Right atrium auricular region (tissue), 2 donors: ENCODE measurements at regions not wholly inside any gene's neighbourhood (a gene's known extent, or its start where the extent isn't known, plus 50 kb on each side); places are given as distances from the start of the nearest gene placed in this dataset.
A peak's percentile ranks its signal among the peaks of the same experiment; 100 is the strongest.

ENCODE experiments used
- DNase-seq: peaks from one replicate; pipeline ENCODE4 v3.0.0-alpha.2; 2019; ENCODE audit warnings: low spot score
- H3K27ac ChIP-seq, 2 donors: fragments of 200-600 bp; sonication (generic); 1 replicate in 1 of 2; 2 replicates in 1 of 2; pipeline ENCODE4 v1.5.1; 2016 to 2019
- H3K27me3 ChIP-seq, 2 donors: fragments of 200-600 bp; sonication (generic); one replicate each; pipeline versions ENCODE4 v1.5.1 to v1.6.0; 2017 to 2019
- H3K36me3 ChIP-seq: fragments of 200-600 bp; sonication (generic); one replicate; pipeline ENCODE4 v1.5.1; 2016
- H3K4me1 ChIP-seq, 2 donors: fragments of 200-600 bp; sonication (generic); one replicate each; pipeline versions ENCODE4 v1.5.1 to v1.6.0; 2017 to 2019
- H3K4me3 ChIP-seq, 2 donors: fragments of 200-600 bp; sonication (generic); 1 replicate in 1 of 2; 2 replicates in 1 of 2; pipeline ENCODE4 v1.5.1; 2017 to 2019; ENCODE audit warnings: mild to moderate bottlenecking in 1 of 2, moderate library complexity in 1 of 2
- H3K9me3 ChIP-seq, 2 donors: fragments of 200-600 bp; sonication (generic); one replicate each; pipeline ENCODE4 v1.5.1; 2019
- TF ChIP-seq, protein P1 (sequence below), 2 donors: fragments of 200-600 bp; sonication (generic); IDR thresholded peaks; one replicate each; pipeline ENCODE4 v1.5.1; 2019; ENCODE audit warnings: antibody characterized with exemption in 2 of 2

DNA sequence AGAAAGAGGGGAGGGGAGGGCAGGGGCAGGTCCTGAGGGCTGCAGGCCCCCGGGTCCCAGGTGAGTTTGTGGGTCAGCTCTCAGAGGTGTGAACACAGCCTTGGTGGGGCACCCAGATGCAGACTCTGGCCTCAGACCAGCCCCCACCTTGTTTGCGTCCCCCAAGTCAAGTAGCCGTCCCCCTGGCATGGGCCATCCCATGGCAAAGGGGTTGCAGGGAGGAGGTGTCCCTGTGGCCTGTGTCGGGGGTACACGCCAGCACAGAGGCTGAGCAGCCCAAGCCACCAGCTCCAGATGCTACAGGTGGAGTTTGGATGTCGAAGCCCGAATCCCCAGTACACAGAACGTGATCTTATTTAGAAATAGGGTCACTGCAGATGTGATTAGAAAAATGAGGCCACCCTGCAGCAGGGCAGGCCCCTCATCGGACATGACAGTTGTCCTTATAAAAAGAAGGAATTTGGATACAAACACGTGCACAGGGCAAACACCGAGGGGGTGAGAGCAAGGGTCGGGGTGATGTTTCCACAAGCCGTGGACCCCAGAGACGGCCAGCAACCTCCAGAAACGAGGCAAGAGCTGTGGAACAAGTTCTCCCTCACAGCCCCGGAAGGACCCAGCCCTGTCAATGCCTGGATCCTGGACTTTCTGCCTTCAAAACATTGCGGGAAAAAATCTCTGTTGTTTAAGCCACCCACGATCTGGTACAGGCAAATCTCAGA, 141.2 kb upstream of the C14orf180 start:
- TF ChIP-seq, protein P1, sequence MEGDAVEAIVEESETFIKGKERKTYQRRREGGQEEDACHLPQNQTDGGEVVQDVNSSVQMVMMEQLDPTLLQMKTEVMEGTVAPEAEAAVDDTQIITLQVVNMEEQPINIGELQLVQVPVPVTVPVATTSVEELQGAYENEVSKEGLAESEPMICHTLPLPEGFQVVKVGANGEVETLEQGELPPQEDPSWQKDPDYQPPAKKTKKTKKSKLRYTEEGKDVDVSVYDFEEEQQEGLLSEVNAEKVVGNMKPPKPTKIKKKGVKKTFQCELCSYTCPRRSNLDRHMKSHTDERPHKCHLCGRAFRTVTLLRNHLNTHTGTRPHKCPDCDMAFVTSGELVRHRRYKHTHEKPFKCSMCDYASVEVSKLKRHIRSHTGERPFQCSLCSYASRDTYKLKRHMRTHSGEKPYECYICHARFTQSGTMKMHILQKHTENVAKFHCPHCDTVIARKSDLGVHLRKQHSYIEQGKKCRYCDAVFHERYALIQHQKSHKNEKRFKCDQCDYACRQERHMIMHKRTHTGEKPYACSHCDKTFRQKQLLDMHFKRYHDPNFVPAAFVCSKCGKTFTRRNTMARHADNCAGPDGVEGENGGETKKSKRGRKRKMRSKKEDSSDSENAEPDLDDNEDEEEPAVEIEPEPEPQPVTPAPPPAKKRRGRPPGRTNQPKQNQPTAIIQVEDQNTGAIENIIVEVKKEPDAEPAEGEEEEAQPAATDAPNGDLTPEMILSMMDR (IDR thresholded peaks at IDR 0.05) = no peak
- Histone ChIP-seq H3K4me3 (no peak overlapping the region), H3K36me3 (no peaks in the 10 kb centered on the region), H3K9me3 (no peaks in the 10 kb centered on the region), H3K27me3 (no peaks in the 10 kb centered on the region), H3K4me1 (peaks cover 0 to 20% of the 10 kb centered on the region in 2 donors), H3K27ac (no peak overlapping the region)
- peak; percentile 36 for DNase-seq

DNA sequence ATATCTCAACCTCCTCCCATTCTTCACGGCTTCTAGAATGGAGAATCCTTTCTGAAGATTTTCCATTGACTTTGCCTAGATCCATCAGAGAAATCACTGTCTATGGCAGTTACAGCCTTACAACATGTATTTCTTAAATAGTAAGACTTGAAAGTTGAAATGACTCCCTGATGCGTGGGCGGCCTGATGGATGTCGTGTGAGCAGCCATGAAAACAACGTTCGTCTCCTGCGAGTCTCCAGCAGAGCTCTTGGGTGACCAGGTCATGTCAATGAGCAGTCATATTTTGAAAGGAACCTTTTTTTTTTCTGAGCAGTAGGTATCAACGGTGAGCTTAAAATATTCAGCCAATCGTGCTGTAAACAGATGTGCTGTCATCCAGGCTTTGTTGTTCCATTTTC, 139.9 kb upstream of the C14orf180 start:
- no peak for DNase-seq
- Histone ChIP-seq H3K4me3 (no peak overlapping the region), H3K4me1 (peaks cover 0 to 20% of the 10 kb centered on the region in 2 donors), H3K36me3 (no peaks in the 10 kb centered on the region), H3K27ac (no peak overlapping the region), H3K9me3 (no peaks in the 10 kb centered on the region), H3K27me3 (no peaks in the 10 kb centered on the region)
- TF ChIP-seq, protein P1 (IDR thresholded peaks at IDR 0.05) = no peak

DNA sequence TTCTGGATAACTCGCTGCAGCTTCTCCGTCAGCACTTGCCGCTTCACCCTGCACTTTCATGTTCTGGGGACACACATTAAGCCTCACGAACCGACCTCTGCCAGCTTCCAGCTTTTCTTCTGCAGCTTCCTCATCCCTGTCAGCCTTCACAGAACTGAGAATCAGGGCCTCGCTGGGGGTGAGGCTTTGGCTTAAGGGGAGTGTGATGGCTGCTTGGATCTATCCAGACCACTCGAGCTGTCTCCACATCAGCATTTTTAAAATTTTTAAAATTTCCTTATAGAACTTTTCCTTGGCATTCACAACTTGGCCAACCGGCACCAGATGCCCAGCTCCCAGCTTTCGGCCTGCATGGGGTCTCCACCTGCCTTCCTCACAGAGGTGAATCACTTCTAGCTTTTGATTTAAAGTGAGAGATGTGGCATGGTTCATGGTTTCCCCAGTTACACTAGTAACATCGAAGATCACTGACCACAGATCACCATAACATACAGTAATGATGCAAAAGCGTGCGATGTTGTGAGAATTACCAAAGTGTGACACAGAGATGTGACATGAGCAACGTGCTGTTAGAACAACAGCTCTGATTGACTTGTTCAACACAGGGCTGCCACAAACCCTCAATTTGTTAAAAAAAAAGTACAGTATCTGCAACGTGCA, 139.1 kb upstream of the C14orf180 start:
- Histone ChIP-seq H3K36me3 (no peaks in the 10 kb centered on the region), H3K9me3 (no peaks in the 10 kb centered on the region), H3K4me1 (peaks cover 0 to 20% of the 10 kb centered on the region in 2 donors), H3K27me3 (no peaks in the 10 kb centered on the region), H3K27ac (no peak overlapping the region), H3K4me3 (no peak overlapping the region)
- DNase-seq = no peak
- TF ChIP-seq, protein P1 (IDR thresholded peaks at IDR 0.05) = no peak

DNA sequence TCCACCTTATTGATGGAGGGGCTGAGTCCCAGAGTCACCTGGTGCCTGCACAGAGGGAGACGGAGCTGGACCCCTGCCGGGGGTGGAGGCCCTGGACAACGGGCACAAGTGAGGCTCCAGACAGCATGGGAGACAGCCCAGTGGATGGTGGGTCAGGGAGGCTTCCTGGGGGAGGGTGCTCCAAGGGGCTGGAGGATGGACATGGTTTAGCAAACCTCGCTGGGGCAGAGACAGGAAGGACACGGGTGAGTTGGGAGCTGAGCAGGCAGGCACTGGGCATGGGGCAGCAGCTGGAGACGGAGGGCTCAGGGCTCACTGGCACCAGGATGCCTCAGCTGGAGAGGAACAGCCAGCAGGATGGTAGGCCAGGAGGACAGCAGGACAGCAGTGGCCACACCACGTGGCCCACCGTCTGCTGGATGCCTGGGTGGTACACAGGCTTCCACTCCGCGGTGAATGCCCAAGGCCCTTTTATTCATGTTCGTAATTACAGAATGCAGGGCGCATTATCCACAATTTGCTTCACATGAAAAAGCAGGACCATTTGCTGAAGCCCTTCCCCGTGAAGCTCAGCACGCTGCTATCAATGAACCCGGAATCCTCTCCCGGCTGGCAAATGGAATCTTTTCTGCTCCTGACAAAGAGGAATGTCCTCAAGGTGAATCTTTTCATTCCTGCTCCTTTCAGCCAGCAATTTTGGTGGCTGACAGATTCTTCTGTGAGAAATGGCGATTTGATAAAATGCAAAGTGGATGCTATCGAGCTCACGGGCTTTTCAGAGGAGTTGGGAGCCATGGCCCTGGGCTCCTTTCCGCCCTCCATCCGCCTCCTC, 138.1 kb upstream of the C14orf180 start:
- Histone ChIP-seq H3K27ac (no peak overlapping the region), H3K4me3 (no peak overlapping the region), H3K27me3 (no peaks in the 10 kb centered on the region), H3K36me3 (no peaks in the 10 kb centered on the region), H3K4me1 (peaks cover 0 to 11% of the 10 kb centered on the region in 2 donors), H3K9me3 (no peaks in the 10 kb centered on the region)
- TF ChIP-seq, protein P1 (IDR thresholded peaks at IDR 0.05) = no peak
- DNase-seq = no peak

DNA sequence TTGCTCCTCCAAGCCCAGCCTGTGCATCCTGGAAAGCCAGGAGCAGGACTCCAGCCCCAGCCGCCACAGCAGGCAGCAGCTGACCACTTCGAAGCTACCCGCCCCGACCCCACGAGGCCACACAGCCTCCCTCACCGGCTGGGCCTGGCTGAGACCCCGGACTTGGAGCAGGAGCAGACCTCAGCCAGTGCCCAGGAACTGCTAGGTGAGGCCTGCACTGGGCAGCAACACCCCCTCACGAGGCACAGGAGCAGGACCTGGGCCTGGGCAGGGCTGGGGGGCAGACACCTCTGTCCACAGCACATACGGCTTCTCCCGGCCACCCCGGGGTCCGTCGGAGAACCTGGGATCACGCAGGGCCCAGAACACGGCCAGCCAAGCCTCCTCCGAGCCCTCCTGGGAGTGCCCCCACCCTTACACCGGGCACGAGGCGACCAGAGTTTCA, 137.4 kb upstream of the C14orf180 start:
- TF ChIP-seq, protein P1 (IDR thresholded peaks at IDR 0.05) = no peak
- no peak overlapping the region for H3K27ac ChIP-seq
- no peaks in the 10 kb centered on the region for H3K36me3 ChIP-seq
- no peaks in the 10 kb centered on the region for H3K9me3 ChIP-seq
- H3K27me3 ChIP-seq = no peaks in the 10 kb centered on the region
- peaks cover 0 to 4% of the 10 kb centered on the region in 2 donors for H3K4me1 ChIP-seq
- peak; percentile 54 for DNase-seq
- H3K4me3 ChIP-seq = no peak overlapping the region
